GM19240 (cell line): ENCODE measurements at regions not wholly inside any gene's neighbourhood (a gene's known extent, or its start where the extent isn't known, plus 50 kb on each side); places are given as distances from the start of the nearest gene placed in this dataset.

Experiments used
- DNase-seq: peaks from one replicate; pipeline ENCODE4 v3.0.0; 2011; ENCODE audit warnings: low spot score; ENCODE audit not compliant: insufficient read length

DNA sequence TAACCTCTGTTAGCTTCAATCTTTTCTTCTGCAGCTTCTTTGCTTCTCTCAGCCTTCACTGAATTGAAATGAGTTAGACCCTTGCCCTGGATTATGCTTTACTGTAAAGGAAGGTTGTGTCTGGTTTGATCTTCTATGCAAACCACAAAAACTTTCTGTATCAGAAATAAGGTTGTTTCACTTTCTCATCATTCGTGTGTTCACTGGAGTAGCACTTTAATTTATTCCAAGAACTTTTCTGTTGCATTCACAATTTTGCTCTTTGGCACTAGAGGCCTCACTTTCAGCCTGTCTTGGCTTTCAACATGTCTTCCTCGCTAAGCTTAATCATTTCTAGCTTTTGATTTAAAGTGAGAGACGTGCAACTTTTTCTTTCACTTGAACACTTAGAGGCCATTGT is 365.3 kb downstream of the TDRD15 start:
- DNase-seq = no peak

DNA sequence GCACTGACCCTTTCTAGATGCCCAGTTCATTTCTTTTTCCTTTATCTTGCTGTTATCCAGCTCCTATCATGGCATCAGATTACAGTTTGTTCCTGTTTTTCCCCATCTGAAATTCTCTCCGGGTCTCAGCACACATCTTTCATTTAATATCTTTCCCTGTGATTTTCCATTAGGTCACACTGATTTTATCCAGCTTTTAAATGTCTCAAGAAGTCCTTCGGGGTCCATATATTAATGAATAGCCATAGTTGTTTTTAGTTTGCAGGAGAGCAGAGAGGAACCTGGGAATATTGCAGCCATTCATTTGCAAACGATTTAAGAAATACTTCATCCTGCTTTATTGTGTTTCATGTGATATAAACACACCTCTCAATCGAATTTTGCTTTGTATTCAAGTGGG is 374.2 kb downstream of the TDRD15 start:
- DNase-seq = no peak

GRCh38 chr2:21500401-21500945 is 376.7 kb downstream of the TDRD15 start:
- no peak for DNase-seq

DNA sequence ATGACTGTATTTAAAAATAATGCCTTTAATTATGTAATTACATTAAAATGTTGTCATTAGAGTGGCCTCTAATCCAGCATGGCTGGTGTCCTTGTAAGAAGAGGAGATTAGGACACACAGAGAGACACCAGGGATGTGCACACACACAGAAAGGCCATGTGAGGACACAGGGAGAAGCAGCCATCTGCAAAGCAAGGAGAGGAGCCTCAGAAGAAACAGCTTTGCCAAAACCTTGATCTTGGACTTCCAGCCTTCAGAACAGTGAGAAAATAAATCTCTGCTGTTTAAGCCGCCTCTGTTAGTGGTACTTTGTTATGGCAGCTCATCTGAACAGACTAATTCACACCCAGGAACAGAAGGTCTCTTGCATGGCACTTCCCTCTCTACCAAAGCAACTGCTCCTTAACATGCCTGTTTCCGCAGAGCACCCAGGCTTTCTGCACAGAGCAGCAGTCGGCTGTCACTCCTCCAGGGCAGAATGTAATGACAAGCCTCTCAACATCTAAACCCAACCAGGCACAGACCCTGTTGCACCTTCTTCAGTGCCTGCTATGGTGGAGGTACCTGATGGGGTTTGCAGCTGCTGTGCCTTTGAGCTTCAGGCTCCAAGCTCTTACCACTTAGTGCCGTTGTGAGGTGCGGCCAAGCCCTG is 377.7 kb downstream of the TDRD15 start:
- no peak for DNase-seq

GRCh38 chr2:21515903-21516302 is 392.1 kb downstream of the TDRD15 start:
- no peak for DNase-seq

GRCh38 chr2:21519412-21519811 is 395.6 kb downstream of the TDRD15 start:
- no peak for DNase-seq

DNA sequence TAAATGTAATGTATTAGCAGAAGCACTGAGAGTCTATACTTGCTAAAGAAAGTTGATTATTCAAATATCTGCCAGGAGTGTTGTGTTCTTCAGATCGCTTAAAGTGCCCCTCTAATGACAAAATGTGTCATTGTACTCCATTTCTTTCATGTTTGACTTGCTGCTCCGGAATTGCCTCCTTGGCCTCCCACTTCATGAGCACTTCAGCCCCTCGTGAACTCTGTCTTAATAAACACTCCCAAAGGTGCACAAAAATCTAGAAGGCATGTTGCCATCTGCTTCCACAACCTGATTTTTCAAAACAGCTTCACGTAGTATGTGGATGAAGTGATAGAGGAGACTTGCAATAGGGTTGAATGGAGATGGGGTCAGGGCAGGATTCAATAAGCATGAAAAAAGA is 396.1 kb downstream of the TDRD15 start:
- no peak for DNase-seq

- no peak for DNase-seq
These were observed 412.1 kb downstream of the TDRD15 start for GRCh38 chr2:21535826-21536225.

DNA sequence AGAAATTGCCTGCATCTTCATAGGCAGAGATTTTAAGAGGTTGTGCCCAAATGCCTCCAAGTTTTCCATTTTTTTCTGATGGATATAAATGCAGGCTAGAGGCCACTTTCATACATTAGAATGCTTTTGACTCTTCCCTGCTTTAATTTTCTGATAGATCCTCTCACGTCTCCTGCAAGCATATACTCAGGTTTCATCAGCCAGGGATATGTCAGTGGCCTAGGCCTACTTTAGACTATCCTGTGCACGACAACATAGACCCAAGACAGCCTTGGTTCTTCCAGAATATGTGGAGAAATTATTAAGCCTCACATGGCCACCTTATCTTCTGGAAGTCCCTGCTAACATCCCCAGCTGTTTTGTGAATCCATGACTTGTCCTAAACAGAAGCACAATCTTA is 415.9 kb downstream of the TDRD15 start:
- DNase-seq = no peak

GRCh38 chr2:21543630-21544029 is 419.9 kb downstream of the TDRD15 start:
- no peak for DNase-seq

GRCh38 chr2:21544392-21544791 is 420.6 kb downstream of the TDRD15 start:
- no peak for DNase-seq

GRCh38 chr2:21552981-21553380 is 429.2 kb downstream of the TDRD15 start:
- DNase-seq = no peak

DNA sequence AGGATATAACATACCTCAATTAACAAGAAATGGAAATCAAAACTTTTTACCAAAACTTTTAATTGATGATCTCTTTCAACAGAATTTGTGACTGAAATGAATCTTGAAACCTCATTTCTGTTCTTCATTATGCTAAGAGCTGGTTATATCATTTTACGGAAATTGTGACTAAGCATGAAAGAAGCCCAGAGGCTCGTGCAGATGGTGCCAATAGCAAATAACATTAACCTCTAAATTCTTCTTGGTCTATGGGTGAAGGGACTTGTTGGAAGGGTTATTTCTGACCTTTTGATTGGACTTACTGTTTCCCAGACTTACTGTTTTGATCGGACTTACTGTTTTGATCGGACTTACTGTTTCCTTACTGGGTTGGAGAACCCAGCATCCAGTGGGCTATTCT is 435.6 kb downstream of the TDRD15 start:
- no peak for DNase-seq

DNA sequence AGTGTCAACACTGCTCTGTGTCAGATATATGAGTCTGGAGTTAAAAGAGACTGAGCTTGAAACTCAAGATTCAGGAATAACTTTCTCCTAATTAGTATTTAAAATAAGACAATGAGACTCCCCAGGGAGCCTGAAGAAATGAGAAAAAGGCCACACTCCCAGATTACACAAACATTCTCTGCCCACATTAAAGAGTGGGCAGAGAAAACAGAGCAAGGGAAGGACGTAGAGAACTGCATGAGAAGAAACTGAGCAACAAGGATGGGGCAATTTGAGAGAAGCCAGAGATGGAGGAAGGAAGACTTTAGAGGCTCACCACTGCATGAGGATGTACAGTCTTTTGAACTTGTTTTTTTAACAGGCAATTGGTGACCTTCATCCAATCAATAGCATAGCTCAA is 438.2 kb downstream of the TDRD15 start:
- no peak for DNase-seq

GRCh38 chr2:21567395-21567794 is 443.6 kb downstream of the TDRD15 start:
- DNase-seq = no peak

DNA sequence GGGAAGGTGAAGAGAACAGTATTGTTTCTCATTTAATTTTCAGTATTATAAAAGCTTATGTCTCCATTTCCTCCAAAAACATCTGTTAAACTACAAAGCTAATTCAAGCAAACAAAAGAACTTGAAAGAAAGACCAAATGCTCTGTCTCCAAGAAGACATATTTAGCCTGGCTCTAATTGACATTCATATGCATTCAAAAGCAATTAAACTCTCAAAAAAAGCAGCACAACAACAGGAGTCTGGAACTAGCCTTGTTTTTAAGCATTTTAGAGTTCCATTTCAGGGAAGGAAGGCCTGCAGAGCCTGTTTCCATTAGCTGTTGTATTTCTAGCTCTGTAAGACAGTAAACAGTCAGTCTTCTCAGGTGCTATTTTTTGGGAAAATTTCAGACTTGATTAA is 447.9 kb downstream of the TDRD15 start:
- DNase-seq = no peak

GRCh38 chr2:21580391-21580790 is 456.6 kb downstream of the TDRD15 start:
- DNase-seq = no peak

DNA sequence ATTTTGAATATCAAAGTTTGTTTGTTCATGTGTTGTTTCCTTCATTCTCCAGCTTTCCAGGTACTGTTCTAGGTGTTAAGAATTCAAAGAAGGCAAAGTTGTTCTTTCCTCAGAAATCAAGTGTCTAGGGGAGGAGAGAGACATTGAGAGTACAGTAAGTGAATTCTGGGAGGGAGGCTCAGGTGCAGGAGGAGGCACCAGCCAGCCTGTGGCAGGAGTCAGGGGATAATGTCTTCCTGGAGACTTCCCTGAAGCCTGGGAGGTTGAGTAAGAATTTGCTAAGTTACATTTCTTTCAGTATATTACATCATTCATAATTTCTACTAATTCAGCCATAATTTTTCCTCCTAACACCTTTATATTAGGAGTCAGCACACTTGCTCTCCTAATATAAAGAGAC is 462.1 kb downstream of the TDRD15 start:
- DNase-seq = no peak

GRCh38 chr2:21590026-21590690 is 466.4 kb downstream of the TDRD15 start:
- no peak for DNase-seq

GRCh38 chr2:21591926-21592325 is 468.2 kb downstream of the TDRD15 start:
- no peak for DNase-seq

GRCh38 chr2:21599417-21599816 is 475.6 kb downstream of the TDRD15 start:
- no peak for DNase-seq

- no peak for DNase-seq
These were observed 479.0 kb downstream of the TDRD15 start for GRCh38 chr2:21602789-21603188.

DNA sequence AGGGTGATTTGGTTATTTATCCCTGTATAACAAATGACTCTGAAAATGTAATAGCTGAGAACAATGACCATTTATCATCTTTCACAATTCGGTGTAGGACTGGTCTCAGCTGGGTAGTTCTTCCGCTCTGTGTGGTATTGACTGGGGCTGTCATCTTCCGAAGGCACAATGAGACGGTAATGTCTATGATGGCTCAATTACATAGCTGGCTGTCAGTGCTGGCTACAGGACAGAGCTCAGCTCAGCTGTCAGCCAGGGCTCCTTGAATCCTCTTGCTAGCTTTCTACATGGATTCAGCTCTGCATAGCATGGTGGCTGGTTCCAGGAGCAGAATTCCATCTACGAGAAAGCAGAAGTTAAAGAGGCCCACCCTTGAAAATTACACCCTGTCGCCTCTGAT is 483.8 kb downstream of the TDRD15 start:
- no peak for DNase-seq
